Suprapubic skin (tissue), 4 donors: ENCODE measurements at regions not wholly inside any gene's neighbourhood (a gene's known extent, or its start where the extent isn't known, plus 50 kb on each side); places are given as distances from the start of the nearest gene placed in this dataset.
A peak's percentile ranks its signal among the peaks of the same experiment; 100 is the strongest.

Experiments
- DNase-seq, 2 donors: peaks; one replicate each; pipeline ENCODE4 v3.0.0-alpha.2; 2019; ENCODE audit warnings: low spot score in 2 of 2
- H3K27ac ChIP-seq: fragments of 200-600 bp; sonication (generic); one replicate; pipeline ENCODE4 v1.5.1; 2019
- H3K27me3 ChIP-seq: fragments of 200-600 bp; sonication (generic); one replicate; pipeline ENCODE4 v1.5.1; 2019
- H3K36me3 ChIP-seq: fragments of 200-600 bp; sonication (generic); one replicate; pipeline ENCODE4 v1.5.1; 2019
- H3K4me1 ChIP-seq: fragments of 200-600 bp; sonication (generic); one replicate; pipeline ENCODE4 v1.5.1; 2019
- H3K4me3 ChIP-seq: fragments of 200-600 bp; sonication (generic); one replicate; pipeline ENCODE4 v1.5.1; 2019; ENCODE audit warnings: mild to moderate bottlenecking
- H3K9me3 ChIP-seq: fragments of 200-600 bp; sonication (generic); one replicate; pipeline ENCODE4 v1.5.1; 2019
- EP300 ChIP-seq: sonication (generic); formaldehyde crosslinking; IDR thresholded peaks from one replicate; pipeline ENCODE4 v1.6.1; 2017; ENCODE audit warnings: antibody characterized with exemption
- POLR2A ChIP-seq, 2 donors: fragments of 450-650 bp; IDR thresholded peaks; one replicate each; pipeline ENCODE4 v1.6.1; 2017; ENCODE audit warnings: antibody characterized with exemption in 2 of 2, mild to moderate bottlenecking in 2 of 2, moderate library complexity in 2 of 2
- POLR2AphosphoS5 ChIP-seq, 3 donors: sonication (generic); formaldehyde crosslinking; IDR thresholded peaks; one replicate each; pipeline ENCODE4 v1.6.1; 2017; ENCODE audit warnings: antibody characterized with exemption in 3 of 3
- WGBS: methylation state at CpG from one replicate; pipeline ENCODE4 v1.1.5; 2018; 5-methylcytosine and 5-hydroxymethylcytosine counted together
- TF ChIP-seq, protein P1 (sequence below), 2 donors: fragments of 200-600 bp in 1 of 2; fragments of 450-650 bp in 1 of 2; sonication (generic) in 1 of 2; IDR thresholded peaks; one replicate each; pipeline ENCODE4 v1.5.1; 2016 to 2019; ENCODE audit warnings: antibody characterized with exemption in 2 of 2, mild to moderate bottlenecking in 1 of 2, moderate library complexity in 1 of 2

DNA sequence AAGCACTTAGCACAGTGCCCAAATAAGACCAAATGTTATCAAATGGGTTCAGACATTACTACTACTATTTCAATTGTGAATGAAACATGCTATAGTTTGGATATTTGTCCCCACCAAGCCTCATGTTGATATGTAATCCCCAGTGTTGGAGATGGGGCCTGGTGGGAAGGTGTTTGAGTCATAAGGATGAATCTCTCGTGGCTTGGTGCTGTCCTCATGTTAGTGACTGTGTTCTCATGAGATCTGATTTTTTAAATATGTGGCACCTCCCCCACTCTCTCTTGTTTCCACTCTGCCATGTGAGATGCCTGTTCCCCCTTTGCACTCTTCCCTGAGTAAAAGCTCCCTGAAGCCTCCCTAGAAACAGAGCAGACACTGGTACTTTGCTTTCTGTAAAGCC, 148.7 kb upstream of the TGFBR2 start:
- Histone ChIP-seq H3K27ac (no peak overlapping the region), H3K27me3 (no peaks in the 10 kb centered on the region), H3K4me3 (no peak overlapping the region), H3K9me3 (no peaks in the 10 kb centered on the region), H3K36me3 (no peaks in the 10 kb centered on the region), H3K4me1 (peaks cover 15% of the 10 kb centered on the region)
- TF ChIP-seq POLR2AphosphoS5 (IDR thresholded peaks at IDR 0.05): no peak
- TF ChIP-seq POLR2A (IDR thresholded peaks at IDR 0.05): no peak
- TF ChIP-seq EP300: no peak
- TF ChIP-seq, protein P1, sequence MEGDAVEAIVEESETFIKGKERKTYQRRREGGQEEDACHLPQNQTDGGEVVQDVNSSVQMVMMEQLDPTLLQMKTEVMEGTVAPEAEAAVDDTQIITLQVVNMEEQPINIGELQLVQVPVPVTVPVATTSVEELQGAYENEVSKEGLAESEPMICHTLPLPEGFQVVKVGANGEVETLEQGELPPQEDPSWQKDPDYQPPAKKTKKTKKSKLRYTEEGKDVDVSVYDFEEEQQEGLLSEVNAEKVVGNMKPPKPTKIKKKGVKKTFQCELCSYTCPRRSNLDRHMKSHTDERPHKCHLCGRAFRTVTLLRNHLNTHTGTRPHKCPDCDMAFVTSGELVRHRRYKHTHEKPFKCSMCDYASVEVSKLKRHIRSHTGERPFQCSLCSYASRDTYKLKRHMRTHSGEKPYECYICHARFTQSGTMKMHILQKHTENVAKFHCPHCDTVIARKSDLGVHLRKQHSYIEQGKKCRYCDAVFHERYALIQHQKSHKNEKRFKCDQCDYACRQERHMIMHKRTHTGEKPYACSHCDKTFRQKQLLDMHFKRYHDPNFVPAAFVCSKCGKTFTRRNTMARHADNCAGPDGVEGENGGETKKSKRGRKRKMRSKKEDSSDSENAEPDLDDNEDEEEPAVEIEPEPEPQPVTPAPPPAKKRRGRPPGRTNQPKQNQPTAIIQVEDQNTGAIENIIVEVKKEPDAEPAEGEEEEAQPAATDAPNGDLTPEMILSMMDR (IDR thresholded peaks at IDR 0.05): no peak
- DNase-seq: no peak
- WGBS: 81% methylated on average over 1 of the region's 1 CpG

DNA sequence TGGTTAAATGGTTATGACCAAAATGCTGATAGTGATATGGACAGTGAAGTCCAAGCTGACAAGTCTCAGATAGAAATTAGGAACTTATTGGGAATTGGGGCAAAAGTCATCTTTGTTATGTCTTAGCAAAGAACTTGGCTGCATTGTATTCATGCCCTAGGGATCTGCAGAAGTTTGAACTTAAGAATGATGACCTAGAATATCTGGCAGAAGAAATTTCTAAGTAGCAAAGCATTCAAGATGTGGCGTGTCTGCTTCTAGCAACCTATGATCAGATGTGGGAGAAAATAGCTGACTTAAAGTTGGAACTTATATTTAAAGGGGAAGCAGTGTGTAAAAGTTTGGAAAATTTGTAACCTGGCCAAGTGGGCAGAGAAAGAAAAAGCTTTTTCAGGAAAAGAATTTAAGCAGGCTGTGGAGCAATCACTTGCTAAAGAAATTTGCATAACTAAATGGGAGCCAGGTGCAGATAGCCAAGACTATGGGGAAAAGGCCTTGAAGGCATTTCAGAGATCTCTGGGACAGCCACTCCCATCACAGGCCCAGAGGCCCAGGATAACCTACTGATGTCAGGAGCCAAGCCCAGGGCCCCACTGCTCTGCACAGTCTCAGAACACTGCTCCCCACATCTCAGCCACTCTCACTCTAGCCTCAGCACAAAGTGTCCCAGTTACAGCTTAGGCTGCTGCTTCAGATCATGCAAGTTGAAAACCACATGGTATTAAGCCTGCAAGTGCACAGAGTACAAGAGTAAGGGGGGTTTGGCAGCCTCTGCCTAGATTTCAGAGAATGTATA, 147.8 kb upstream of the TGFBR2 start:
- peak in 1 of 2 donors; percentile 72 for DNase-seq
- Histone ChIP-seq H3K27ac (no peak overlapping the region), H3K36me3 (no peaks in the 10 kb centered on the region), H3K4me3 (no peak overlapping the region), H3K27me3 (no peaks in the 10 kb centered on the region), H3K9me3 (no peaks in the 10 kb centered on the region), H3K4me1 (peaks cover 15% of the 10 kb centered on the region)
- no peak for TF ChIP-seq POLR2AphosphoS5 (IDR thresholded peaks at IDR 0.05)
- 47% methylated on average over 1 of the region's 1 CpG for WGBS

DNA sequence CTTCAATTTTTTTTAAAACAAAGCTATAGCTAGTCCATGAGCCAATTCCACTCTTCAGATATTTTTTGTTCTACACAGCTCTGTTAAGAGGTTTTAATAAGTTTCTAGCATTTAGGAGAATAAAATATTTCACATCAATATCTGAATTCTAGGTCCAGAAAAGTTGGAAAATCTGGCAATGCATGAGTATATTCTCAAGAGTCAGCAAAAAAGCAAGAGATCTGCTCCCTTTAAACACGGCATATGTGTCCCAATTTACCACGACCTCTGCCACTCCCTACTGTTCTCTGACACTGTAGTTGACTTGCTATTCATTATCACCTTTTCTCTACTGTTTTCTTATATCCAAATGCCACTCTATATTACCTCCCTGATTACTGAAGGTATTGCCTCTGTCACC, 145.1 kb upstream of the TGFBR2 start:
- TF ChIP-seq, protein P1 (IDR thresholded peaks at IDR 0.05): no peak
- TF ChIP-seq POLR2AphosphoS5 (IDR thresholded peaks at IDR 0.05) (no peak), POLR2A (IDR thresholded peaks at IDR 0.05) (no peak), EP300 (no peak)
- WGBS: 87% methylated on average over 2 of the region's 2 CpGs
- Histone ChIP-seq H3K4me1 (peaks cover 15% of the 10 kb centered on the region), H3K27ac (no peak overlapping the region), H3K4me3 (no peak overlapping the region), H3K36me3 (no peaks in the 10 kb centered on the region), H3K27me3 (no peaks in the 10 kb centered on the region), H3K9me3 (no peaks in the 10 kb centered on the region)
- DNase-seq: no peak

DNA sequence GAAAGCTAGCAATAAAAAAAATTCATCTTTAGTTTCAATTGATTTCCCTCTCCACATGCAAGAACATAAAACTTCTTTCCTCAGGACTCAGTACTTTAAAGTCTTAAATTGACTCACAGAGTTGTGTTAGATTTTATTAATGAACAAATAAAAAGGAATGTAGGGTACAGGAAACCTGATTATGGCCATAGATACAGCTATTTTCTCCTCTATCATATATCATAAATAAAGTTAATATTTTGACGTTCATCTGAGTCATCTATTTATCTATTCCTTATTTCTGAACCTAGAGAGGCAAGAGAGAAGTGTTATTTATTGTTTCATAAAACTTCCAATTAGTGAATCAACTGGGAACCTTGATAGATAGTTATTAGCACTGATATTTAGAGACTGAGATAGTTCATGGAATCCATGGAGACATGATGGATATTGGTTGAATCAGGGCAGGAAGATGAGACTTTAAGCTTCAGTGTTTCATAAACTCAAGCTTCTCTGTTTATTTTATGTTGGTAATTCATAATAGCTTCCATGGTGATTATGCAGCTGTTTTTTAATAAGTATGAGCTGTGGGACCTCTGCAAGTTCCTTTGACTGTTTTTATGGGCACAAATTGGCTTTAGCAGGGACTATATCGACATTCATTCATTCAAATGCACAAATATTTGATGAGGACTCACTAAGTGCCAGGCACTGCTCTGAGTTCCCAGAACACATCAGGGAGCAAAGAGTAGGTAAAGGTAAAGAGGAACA, 143.5 kb upstream of the TGFBR2 start:
- WGBS: 56% methylated on average over 2 of the region's 2 CpGs
- Histone ChIP-seq H3K4me1 (peaks cover 9% of the 10 kb centered on the region), H3K27me3 (no peaks in the 10 kb centered on the region), H3K36me3 (no peaks in the 10 kb centered on the region), H3K9me3 (no peaks in the 10 kb centered on the region), H3K4me3 (no peak overlapping the region), H3K27ac (no peak overlapping the region)
- DNase-seq: no peak
- no peak for TF ChIP-seq POLR2A (IDR thresholded peaks at IDR 0.05)
- no peak for TF ChIP-seq POLR2AphosphoS5 (IDR thresholded peaks at IDR 0.05)
- no peak for TF ChIP-seq EP300
- TF ChIP-seq, protein P1 (IDR thresholded peaks at IDR 0.05): no peak

DNA sequence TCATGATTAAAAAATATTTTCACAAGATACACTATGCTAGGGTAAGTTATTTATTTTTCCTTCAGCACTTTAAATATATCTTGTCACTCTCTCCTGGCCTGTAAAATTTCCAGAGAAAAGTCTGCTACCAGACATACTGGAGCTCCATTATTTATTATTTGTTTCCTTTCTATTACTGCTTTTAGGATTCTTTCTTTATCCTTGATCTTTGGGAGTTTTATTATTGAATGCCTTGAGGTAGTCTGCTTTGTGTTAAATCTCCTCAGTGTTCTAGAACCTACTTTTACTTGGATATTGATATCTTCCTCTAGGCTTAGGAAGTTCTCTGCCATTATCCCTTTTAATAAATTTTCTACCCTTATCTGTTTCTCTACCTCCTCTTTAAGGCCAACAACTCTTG, 142.0 kb upstream of the TGFBR2 start:
- Histone ChIP-seq H3K4me3 (no peak overlapping the region), H3K27me3 (no peaks in the 10 kb centered on the region), H3K4me1 (no peaks in the 10 kb centered on the region), H3K36me3 (no peaks in the 10 kb centered on the region), H3K27ac (no peak overlapping the region), H3K9me3 (no peaks in the 10 kb centered on the region)
- TF ChIP-seq EP300: no peak
- no peak for TF ChIP-seq POLR2A (IDR thresholded peaks at IDR 0.05)
- TF ChIP-seq POLR2AphosphoS5 (IDR thresholded peaks at IDR 0.05): no peak
- TF ChIP-seq, protein P1 (IDR thresholded peaks at IDR 0.05): no peak
- DNase-seq: no peak
